Right lung (tissue), 2 donors: ENCODE measurements at regions not wholly inside any gene's neighbourhood (a gene's known extent, or its start where the extent isn't known, plus 50 kb on each side); places are given as distances from the start of the nearest gene placed in this dataset.

Experiments used
- DNase-seq, 2 donors: peaks; one replicate each; pipeline ENCODE4 v3.0.0-alpha.2; 2013

DNA sequence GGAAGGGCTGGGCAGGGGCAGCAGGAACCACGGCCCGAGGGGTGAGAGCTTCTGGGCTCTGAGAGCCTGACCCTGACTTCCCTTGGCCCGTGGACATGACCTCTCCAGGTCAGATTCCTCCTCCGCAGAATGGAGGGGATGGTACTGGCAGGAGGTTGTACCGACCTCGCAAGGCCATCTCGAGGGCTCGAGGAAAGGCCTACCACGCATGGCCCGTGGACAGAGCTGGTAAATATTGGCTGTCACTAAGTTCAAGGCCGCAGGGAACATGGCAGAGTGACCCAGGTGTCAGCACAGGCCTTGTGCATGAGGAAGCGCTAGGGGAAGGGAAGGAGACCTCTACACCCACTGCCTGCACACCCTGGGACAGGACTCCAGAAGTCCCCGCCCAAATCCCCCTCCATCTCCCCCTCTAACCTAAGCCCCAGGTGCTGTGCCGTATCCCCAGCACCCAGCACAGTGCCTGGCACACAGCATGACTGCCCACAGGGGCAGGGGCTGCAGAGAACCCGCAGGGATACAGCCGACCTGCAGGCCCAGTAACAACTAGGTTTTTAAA is 54.9 kb upstream of the PPP2R5C start:
- no peak for DNase-seq

DNA sequence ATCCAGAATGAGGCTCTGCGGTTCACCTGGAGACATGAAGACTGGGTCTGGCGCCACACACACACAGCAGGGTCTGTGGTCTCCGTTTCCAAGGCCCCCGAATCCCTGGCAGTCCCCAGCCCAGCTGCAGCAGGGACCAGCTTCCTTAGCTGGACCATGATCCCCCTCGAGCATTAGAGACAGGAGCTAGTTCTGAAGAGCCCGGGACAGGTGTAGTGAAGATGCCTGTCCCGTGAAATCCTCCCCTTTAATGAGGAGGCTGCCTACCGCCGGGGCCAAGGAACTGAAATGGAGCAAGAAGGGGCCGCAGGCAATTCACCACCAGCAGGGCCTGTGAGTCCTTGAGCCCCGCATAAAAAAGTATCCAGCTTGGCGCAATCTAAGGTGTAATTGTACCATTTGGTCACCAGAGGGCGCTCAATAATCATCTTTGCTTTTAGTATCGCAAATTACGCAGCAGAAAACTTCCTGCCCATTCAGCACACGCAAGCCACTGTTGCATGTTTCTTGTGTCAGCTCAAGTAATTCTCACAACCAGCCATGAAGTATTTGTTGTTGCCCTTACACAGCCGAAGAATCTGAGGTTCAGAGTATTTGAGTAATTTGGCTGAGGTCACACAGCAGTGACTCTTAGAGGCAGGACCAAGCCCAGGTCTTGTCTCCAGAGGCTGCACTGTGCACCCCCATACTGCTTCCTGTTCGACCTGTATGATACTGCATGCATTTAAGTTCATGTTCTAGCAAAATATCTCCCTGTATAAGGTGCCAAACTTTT is 54.3 kb upstream of the PPP2R5C start:
- DNase-seq, result peak; percentile 64 to 79

DNA sequence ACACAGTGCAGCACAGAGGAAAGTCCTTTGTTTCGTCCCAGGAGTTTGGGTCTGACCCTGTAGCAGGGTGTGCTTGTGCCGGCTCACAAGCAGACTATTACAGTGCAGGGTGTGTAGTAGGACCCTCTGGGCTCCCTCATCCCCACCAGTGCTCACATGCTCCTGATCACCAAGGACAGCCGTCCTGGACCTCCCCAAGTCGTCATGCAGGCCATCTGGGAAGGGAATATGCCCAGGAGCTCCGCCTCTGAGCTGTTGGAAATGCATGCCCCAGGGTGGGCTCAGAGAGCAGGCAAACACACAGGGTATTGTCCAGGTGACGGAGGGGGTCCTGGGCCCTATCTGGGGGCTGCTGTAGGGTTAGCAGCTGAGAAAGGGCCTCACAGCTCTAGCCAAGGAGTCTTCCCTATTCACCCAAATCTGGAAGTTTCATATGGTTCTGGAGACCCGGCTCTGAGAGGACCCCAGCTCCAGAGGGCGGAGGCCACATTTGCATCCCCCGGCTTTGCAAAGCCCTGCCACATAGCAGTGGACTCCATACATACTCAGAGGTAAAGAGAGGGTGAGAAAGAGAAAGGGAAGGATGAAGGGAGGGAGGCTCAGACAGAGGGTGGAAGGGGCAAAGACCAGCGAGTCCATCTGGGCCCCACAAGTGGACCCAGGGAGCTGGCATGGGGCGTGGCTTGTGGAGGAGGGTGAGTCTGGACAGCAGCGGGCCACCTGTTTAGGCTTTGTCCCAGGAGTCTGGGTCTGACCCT is 53.5 kb upstream of the PPP2R5C start:
- no peak for DNase-seq

DNA sequence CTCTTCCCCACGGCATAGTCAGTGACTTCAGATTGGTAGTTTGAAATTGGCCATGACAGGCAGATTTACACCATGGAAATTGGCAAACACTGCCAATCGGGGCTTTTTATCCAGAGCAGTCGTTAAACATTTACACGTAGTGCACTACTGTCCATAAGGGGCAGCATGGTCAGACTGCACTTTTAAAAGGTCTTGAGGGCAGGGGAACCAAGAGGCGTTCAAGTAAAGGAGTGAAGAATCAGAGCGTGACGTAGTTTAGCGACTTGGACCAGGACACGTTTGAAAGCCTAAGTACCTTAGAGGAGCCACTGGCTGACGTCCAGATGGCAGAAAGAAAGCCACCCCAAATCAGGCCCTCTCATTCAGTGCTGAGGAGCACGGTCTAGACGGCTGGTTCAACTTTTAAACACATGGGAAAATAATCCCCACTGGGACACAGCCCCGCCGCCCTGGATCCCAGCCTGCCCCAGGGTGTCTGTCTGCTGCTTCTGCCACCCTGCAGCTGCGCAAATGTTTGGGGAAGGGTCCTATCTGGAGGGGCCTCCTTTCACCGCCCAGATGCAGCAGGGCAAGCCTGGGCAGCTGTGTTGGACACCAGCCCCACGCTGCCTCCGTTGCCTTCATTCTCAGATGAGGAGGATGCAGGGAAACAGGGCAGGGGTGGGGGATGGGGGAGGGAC is 52.5 kb upstream of the PPP2R5C start:
- no peak for DNase-seq

DNA sequence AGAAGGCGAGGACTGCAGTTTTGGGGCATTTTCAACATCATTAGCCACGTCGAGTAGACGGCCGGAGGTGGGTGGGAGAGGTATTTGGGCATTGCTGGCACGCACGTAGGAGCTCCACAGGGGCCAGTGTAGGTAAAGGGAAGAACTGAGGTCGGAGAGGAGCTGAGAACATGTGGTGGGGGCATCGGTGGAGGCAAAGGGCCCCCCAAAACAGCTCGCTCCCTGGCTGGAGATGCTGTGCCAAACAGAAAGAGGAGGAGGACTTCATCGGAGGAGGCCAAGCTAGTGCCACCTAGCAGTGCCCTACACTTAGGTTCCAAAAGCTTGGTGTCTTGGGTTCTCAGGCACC is 52.0 kb upstream of the PPP2R5C start:
- no peak for DNase-seq

DNA sequence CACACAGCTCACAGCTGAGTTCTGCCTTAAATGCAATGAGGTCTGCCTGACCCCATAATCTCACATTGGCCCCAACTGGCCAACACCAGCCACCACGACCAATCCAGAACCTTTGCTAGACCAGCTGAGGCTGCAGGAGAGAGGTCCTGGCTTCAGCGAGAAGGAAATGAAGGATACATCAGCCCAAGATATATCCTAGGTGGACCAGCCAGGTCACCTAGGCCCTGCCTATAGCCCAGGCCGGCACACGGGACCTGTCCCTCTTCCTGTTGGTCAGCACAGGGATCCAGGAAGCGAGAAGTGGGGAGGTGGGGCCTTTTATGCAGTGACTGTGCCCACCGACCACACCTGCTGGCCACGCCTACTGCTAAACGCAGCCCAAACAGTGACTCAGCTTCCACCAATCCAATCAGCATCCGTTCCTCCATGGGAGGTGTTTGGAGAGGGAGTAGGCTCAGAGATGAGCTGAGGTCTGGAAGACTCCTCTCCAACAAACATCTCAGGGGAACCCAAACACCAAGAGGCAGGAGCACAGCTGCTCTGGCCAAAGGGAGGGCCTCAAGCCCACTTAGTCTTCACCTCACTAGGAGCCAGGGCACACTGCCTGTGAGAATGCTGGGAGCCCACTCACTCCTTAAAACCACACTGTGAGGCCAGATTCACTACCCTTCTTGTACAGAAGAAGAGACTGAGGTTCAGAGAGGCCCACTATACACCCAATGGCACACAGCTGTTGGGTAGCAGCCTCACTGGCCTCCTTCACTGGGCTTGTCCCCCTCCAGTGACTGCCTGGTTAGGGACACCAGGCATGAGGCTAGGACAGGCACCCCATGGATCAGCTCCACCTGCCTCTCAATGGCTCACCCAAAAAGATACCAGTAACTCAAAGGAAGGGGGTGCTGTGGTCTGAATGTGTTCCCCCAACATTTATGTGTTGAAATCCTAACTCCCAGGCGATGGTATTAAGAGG is 51.3 kb upstream of the PPP2R5C start:
- DNase-seq, result no peak

DNA sequence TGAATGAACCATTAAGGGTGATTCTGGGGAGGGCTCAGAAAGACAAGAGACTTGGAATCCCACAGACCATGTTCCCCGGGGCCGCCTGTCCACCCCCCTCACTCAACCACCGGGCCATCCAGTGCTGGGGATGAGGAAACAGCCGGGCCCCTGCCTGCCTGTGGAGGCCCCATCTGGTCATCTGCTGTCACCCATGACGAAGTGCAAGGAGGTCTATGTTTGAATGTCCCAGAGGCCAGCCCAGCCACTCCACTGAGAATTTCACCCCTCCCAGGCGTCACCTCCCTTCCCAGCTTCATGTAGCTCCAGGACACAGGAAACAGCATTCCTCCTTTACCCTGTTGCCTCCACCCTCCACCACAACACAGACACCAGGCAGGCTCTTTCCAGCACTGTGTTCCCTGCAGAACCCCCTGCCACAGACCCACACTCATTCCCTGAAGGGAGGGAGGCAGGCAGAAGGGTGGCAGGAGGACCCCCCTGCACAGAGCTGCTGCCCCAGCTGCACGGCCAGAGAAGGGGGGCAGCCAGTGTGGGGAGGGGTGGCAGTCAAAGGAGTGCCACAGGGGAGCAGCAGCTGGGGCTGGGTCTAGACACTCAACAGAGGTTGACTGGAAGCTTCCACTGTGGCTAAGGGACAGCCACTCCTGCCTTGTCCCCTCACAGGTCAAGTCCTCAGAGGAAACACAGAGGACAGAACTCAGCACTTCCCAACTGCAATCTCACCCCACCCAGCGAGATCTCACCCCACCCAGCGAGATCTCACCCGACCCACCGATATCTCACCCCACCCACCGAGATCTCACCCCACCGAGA is 50.3 kb upstream of the PPP2R5C start:
- no peak for DNase-seq
